Astrocyte of the spinal cord (primary cell): ENCODE measurements at regions not wholly inside any gene's neighbourhood (a gene's known extent, or its start where the extent isn't known, plus 50 kb on each side); places are given as distances from the start of the nearest gene placed in this dataset.

ENCODE experiments used
- DNase-seq: peaks from one replicate; pipeline ENCODE4 v3.0.0; 2011; ENCODE audit warnings: low read depth, low spot score
- H3K4me3 ChIP-seq: 2 replicates; pipeline ENCODE4 v1.5.1; 2011; ENCODE audit warnings: low read depth, mild to moderate bottlenecking, low read length, moderate library complexity
- CTCF ChIP-seq: IDR thresholded peaks from 2 replicates; pipeline ENCODE4 v1.5.1; 2012; ENCODE audit warnings: low read depth, mild to moderate bottlenecking, low read length, inconsistent platforms
- in situ Hi-C: cut with HindIII; loops from 2 replicates; pipeline ENCODE4 v1.10.0; 2017; ENCODE audit warnings: low sequenced_read_pairs

- in situ Hi-C loops: no loop called here
- TF ChIP-seq CTCF: no peak
- no peak overlapping the region for H3K4me3 ChIP-seq
- DNase-seq: peak; percentile 43
Measured at GRCh38 chr5:124330595-124331220, 415.7 kb downstream of the ZNF608 start.

DNA sequence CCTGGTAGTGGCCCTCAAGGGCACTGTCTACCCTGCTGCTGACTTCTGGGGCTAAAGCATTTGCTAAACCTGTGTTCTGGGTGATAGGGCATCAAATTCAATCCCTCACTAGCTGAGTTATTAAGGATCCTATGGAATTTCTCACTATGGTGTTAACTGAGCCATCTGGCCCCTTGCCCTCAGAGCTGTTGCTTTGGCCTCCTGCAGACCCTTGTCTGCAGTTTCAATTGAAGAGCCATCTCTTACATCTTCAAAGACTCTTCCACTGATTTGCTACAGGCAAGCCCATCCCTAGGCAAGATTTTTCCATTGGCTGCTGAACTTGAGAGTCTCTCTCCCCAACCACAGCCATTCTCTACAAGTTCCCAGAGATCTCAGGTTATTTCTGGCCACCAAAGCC is 418.2 kb downstream of the ZNF608 start:
- TF ChIP-seq CTCF: no peak
- H3K4me3 ChIP-seq: no peak overlapping the region
- in situ Hi-C loops: no loop called here
- no peak for DNase-seq

DNA sequence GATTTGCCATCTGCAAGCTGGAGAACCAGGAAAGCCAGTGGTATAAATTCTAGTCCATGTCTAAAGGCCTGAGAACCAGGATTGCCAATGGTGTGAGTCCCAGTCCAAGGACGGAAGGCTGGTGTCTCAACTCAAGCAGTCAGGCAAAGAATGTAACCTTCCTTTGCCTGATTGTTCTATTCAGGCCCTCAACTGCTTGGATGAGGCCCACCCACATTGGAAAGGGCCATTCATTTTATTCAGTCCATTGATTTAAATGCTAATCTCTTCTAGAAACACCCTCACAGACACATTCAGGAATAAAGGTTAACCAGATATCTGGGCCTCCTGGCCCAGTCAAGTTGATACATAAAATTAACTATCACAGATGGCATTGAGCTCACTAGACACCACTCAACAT is 427.8 kb downstream of the ZNF608 start:
- TF ChIP-seq CTCF: no peak
- no peak overlapping the region for H3K4me3 ChIP-seq
- in situ Hi-C loops: no loop called here
- no peak for DNase-seq

DNA sequence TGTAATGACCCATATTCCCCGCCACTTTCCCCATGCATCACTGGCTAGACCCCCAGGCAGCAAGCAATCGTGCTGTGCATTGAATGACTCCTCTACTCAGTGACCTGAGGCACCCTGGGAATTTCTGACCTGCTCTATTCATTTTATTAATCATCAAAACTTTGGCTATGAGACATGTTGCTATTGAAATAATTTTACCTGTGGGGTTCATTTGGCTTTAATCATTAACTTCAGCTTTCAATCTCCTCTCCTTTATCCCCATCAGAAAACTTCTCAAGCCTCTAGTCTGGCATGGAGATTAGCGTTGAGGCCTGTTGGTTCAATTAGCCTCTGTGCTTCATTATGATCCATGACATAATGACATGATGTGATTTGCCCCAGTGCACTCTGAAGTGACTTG is 429.0 kb downstream of the ZNF608 start:
- H3K4me3 ChIP-seq: no peak overlapping the region
- TF ChIP-seq CTCF: no peak
- DNase-seq: no peak
- in situ Hi-C loops: no loop called here

DNA sequence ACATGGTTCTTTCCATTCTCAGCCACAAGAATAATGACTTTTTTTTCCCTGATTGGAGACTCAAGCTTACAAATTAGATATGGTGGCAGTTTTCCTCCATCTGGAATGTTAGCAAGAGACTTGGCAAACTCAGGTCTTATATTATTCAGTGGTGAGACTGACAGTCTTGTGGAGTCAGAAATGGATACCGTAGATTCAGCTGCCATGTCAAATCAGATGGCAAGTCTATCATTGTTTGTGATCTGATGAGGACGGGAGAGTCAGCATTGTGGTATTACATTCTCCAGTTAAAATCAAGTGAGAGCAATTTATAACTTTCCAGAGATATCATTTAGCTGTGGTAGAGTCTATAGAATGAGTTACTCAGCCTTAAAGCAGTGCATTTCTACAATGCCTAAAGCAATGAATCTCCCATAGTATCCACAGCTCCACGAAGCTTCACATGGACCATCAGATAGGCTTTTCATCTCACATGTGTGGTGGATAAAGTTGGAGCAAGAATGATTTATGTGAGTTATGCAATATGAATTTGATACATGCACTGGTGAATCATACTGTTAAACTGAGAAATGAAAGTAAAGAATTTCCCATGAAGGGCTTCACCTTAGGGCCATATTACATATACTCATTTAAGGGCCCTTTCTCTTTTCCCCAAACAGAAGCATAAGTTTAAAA is 430.6 kb downstream of the ZNF608 start:
- no peak for TF ChIP-seq CTCF
- H3K4me3 ChIP-seq: no peak overlapping the region
- in situ Hi-C loops: no loop called here
- no peak for DNase-seq

DNA sequence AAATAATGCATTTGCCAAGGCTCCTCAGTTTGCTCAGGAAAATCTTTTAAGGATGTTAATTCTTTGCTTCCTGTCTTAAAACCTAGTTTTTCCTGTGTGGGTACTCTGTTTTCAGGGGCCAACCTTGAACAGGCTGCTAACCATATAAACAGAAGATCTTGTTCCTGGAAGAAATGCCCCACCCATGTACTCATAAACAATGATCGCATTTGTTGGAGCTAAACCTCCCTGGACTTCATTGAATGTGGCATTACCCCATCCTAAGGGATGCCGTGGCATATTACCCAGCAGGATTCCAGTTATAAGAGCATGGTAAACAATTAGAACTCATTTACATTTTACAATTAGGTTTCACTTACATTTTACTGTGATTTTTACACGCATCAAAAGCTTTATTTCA is 436.0 kb downstream of the ZNF608 start:
- no peak overlapping the region for H3K4me3 ChIP-seq
- no peak for TF ChIP-seq CTCF
- in situ Hi-C loops: no loop called here

More for the DNA sequence above, 436.0 kb downstream of the ZNF608 start:
- DNase-seq: no peak
